Heart left ventricle (tissue), 13 donors: ENCODE measurements at regions not wholly inside any gene's neighbourhood (a gene's known extent, or its start where the extent isn't known, plus 50 kb on each side); places are given as distances from the start of the nearest gene placed in this dataset.
"Not testable (repeated sequence)": the region's sequence is repeated elsewhere in the genome, so short reads cannot be mapped to it uniquely, and the experiment has no call there.

Experiments used
- POLR2A ChIP-seq, 2 donors: fragments of 450-650 bp; IDR thresholded peaks; one replicate each; pipeline ENCODE4 v1.6.1; 2017; ENCODE audit warnings: antibody characterized with exemption in 2 of 2, mild to moderate bottlenecking in 2 of 2, moderate library complexity in 2 of 2
- TF ChIP-seq, protein P1 (sequence below), 12 donors: fragments of 200-600 bp; sonication (generic) in 4 of 12; IDR thresholded peaks; one replicate each; pipeline versions ENCODE4 v1.5.0 to v1.8.0; 2018 to 2022; ENCODE audit warnings: antibody characterized with exemption in 12 of 12, mild to moderate bottlenecking in 5 of 12
- donor health status: ischemic (EF 13 %, LVEDD 7.1; RV severe dilation, severe dysfunction).
- donor health status: DM: no; HTN: yes; CAD: no.
- donor health status: DM: no; HTN: no; CAD: no.
- donor health status: ischemic (EF 25% LVEDD 6.9; RV normal size, moderate dysfunction).
- donor health status: ischemic (EF 25% LVEDD 5.7; RV mildly dilated, moderate dysfunction).
- donor health status: ischemic (EF 35%, LVEDD 5.7; RV mildly dilated, moderate dysfunction).
- donor health status: nonischemic (EF 11% LVEDD 7.7; RV severe dilation, severe dysfunction).
- donor health status: DM: yes; HTN: yes; CAD: no.
- donor health status: PGD.
- donor health status: ischemic (EF 29% LVEDD 5.4; RV normal size, mild dysfunction).
- donor health status: nonischemic (EF 23%, LVEDD 6.1; RV moderate dilation, normal function).

DNA sequence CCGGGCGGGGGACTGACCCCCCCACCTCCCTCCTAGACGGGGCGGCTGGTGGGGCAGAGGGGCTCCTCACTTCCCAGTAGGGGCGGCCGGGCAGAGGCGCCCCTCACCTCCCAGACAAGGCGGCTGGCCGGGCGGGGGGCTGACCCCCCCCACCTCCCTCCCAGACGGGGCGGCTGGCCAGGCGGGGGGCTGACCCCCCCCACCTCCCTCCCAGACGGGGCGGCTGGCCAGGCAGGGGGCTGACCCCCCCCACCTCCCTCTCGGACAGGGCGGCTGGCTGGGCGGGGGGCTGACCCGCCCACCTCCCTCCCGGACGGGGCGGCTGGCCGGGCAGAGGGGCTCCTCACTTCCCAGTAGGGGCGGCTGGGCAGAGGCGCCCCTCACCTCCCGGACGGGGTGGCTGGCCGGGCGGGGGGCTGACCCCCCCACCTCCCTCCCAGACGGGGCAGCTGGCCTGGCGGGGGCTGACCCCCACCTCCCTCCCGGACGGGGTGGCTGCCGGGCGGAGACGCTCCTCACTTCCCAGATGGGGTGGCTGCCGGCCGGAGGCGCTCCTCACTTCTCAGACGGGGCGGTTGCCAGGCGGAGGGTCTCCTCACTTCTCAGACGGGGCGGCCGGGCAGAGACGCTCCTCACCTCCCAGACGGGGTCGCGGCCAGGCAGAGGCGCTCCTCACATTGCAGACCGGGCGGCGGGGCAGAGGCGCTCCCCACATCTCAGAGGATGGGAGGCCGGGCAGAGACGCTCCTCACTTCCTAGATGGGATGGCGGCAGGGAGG, 71.4 kb upstream of the LRPPRC start:
- TF ChIP-seq, protein P1, sequence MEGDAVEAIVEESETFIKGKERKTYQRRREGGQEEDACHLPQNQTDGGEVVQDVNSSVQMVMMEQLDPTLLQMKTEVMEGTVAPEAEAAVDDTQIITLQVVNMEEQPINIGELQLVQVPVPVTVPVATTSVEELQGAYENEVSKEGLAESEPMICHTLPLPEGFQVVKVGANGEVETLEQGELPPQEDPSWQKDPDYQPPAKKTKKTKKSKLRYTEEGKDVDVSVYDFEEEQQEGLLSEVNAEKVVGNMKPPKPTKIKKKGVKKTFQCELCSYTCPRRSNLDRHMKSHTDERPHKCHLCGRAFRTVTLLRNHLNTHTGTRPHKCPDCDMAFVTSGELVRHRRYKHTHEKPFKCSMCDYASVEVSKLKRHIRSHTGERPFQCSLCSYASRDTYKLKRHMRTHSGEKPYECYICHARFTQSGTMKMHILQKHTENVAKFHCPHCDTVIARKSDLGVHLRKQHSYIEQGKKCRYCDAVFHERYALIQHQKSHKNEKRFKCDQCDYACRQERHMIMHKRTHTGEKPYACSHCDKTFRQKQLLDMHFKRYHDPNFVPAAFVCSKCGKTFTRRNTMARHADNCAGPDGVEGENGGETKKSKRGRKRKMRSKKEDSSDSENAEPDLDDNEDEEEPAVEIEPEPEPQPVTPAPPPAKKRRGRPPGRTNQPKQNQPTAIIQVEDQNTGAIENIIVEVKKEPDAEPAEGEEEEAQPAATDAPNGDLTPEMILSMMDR (IDR thresholded peaks at IDR 0.05) = not testable (repeated sequence)
- not testable (repeated sequence) for TF ChIP-seq POLR2A (IDR thresholded peaks at IDR 0.05)
